GM21528 (cell line): ENCODE measurements at regions not wholly inside any gene's neighbourhood (a gene's known extent, or its start where the extent isn't known, plus 50 kb on each side); places are given as distances from the start of the nearest gene placed in this dataset.
"Not testable (repeated sequence)": the region's sequence is repeated elsewhere in the genome, so short reads cannot be mapped to it uniquely, and the experiment has no call there.

Source experiments
- ATAC-seq: cut with Tn5 transposase; IDR thresholded peaks from one replicate; pipeline ENCODE4 v1.9.1; 2021; ENCODE audit warnings: mild to moderate bottlenecking, moderate library complexity; ENCODE audit not compliant: unreplicated experiment, low FRiP score

GRCh38 chr7:65509368-65510186, 135.9 kb downstream of the ZNF92 start:
- ATAC-seq: no peak

GRCh38 chr7:65510187-65510538, 136.5 kb downstream of the ZNF92 start:
- not testable (repeated sequence) for ATAC-seq

GRCh38 chr7:65519751-65520150, 146.1 kb downstream of the ZNF92 start:
- ATAC-seq: not testable (repeated sequence)

GRCh38 chr7:65545465-65546161, 172.0 kb downstream of the ZNF92 start:
- not testable (repeated sequence) for ATAC-seq

GRCh38 chr7:65549589-65550443, 176.2 kb downstream of the ZNF92 start:
- ATAC-seq: not testable (repeated sequence)

- not testable (repeated sequence) for ATAC-seq
These were observed 176.8 kb downstream of the ZNF92 start for GRCh38 chr7:65550444-65550809.

- not testable (repeated sequence) for ATAC-seq
These were observed 177.4 kb downstream of the ZNF92 start for GRCh38 chr7:65551042-65551441.

GRCh38 chr7:65554553-65555476, 181.2 kb downstream of the ZNF92 start:
- not testable (repeated sequence) for ATAC-seq

- ATAC-seq: not testable (repeated sequence)
These were observed 184.9 kb downstream of the ZNF92 start for GRCh38 chr7:65558584-65558983.

- not testable (repeated sequence) for ATAC-seq
These were observed 188.2 kb downstream of the ZNF92 start for GRCh38 chr7:65561786-65562372.

- not testable (repeated sequence) for ATAC-seq
These were observed 188.9 kb downstream of the ZNF92 start for GRCh38 chr7:65562522-65562921.

GRCh38 chr7:65563333-65563732, 189.7 kb downstream of the ZNF92 start:
- ATAC-seq: not testable (repeated sequence)

- ATAC-seq: not testable (repeated sequence)
These were observed 194.6 kb downstream of the ZNF92 start for GRCh38 chr7:65568226-65568625.

- not testable (repeated sequence) for ATAC-seq
These were observed 197.3 kb downstream of the ZNF92 start for GRCh38 chr7:65570990-65571389.

- ATAC-seq: not testable (repeated sequence)
These were observed 198.9 kb downstream of the ZNF92 start for GRCh38 chr7:65572581-65572980.

- ATAC-seq: not testable (repeated sequence)
These were observed 202.7 kb downstream of the ZNF92 start for GRCh38 chr7:65576370-65576769.

GRCh38 chr7:65582518-65583119, 209.0 kb downstream of the ZNF92 start:
- not testable (repeated sequence) for ATAC-seq

- ATAC-seq: not testable (repeated sequence)
These were observed 228.8 kb downstream of the ZNF92 start for GRCh38 chr7:65602495-65602894.

GRCh38 chr7:65609131-65609530, 235.5 kb downstream of the ZNF92 start:
- ATAC-seq: no peak
